DND-41 (cell line): ENCODE measurements at regions not wholly inside any gene's neighbourhood (a gene's known extent, or its start where the extent isn't known, plus 50 kb on each side); places are given as distances from the start of the nearest gene placed in this dataset.
"Not testable (repeated sequence)": the region's sequence is repeated elsewhere in the genome, so short reads cannot be mapped to it uniquely, and the experiment has no call there.

Source experiments
- ATAC-seq: fragments of 200-7000 bp; cut with Tn5 transposase; 3 replicates; pipeline ENCODE4 v1.9.1; 2021; ENCODE audit warnings: low read depth; ENCODE audit not compliant: insufficient read depth
- DNase-seq: peaks from one replicate; pipeline ENCODE4 v3.0.0-alpha.2; 2020
- H2AFZ ChIP-seq: 2 replicates; pipeline ENCODE4 v1.6.0; 2012; ENCODE audit warnings: low read depth, low read length
- H3K27ac ChIP-seq: 2 replicates; pipeline ENCODE4 v1.5.1; 2012; ENCODE audit warnings: low read length, inconsistent platforms
- H3K27me3 ChIP-seq: fragments of 200-600 bp; sonication (generic); 2 replicates; pipeline ENCODE4 v1.6.0; 2012; ENCODE audit warnings: low read length, mild to moderate bottlenecking, inconsistent platforms; ENCODE audit not compliant: insufficient read depth, poor library complexity
- H3K36me3 ChIP-seq: 2 replicates; pipeline ENCODE4 v1.5.1; 2012; ENCODE audit warnings: low read length, inconsistent platforms; ENCODE audit not compliant: insufficient read depth
- H3K4me1 ChIP-seq: 2 replicates; pipeline ENCODE4 v1.5.1; 2012; ENCODE audit warnings: mild to moderate bottlenecking, low read length; ENCODE audit not compliant: insufficient read depth
- H3K4me2 ChIP-seq: 2 replicates; pipeline ENCODE4 v1.6.0; 2012; ENCODE audit warnings: mild to moderate bottlenecking, moderate library complexity, low read length, inconsistent platforms; ENCODE audit not compliant: insufficient read depth
- H3K4me3 ChIP-seq, 2 experiments: fragments of 200-600 bp in 1 of 2; shearing (Covaris generic) in 1 of 2; 2 replicates each; pipeline ENCODE4 v1.5.1; 2012 to 2016; ENCODE audit warnings: inconsistent platforms in 2 of 2, low read length in 2 of 2, mild to moderate bottlenecking in 2 of 2, low read depth in 1 of 2, moderate library complexity in 1 of 2
- H3K79me2 ChIP-seq: 2 replicates; pipeline ENCODE4 v1.6.0; 2012; ENCODE audit warnings: low read length, inconsistent platforms; ENCODE audit not compliant: insufficient read depth
- H3K9ac ChIP-seq: 2 replicates; pipeline ENCODE4 v1.6.0; 2012; ENCODE audit warnings: low read depth, mild to moderate bottlenecking, inconsistent platforms, low read length, moderate library complexity
- H3K9me3 ChIP-seq: 2 replicates; pipeline ENCODE4 v1.5.1; 2012; ENCODE audit warnings: low read length, moderate library complexity, mild to moderate bottlenecking, inconsistent platforms; ENCODE audit not compliant: insufficient read depth, severe bottlenecking
- H4K20me1 ChIP-seq: 2 replicates; pipeline ENCODE4 v1.6.0; 2012; ENCODE audit warnings: low read length; ENCODE audit not compliant: insufficient read depth
- CTCF ChIP-seq: IDR thresholded peaks from 2 replicates; pipeline ENCODE4 v1.5.1; 2012; ENCODE audit warnings: borderline replicate concordance, low read length, moderate library complexity, mild to moderate bottlenecking; ENCODE audit not compliant: poor library complexity, severe bottlenecking; ENCODE audit errors: extremely low read depth
- EZH2 ChIP-seq: IDR thresholded peaks from 3 replicates; pipeline ENCODE4 v1.6.1; 2012; ENCODE audit warnings: borderline replicate concordance, low read depth, mild to moderate bottlenecking, moderate library complexity, low read length, inconsistent platforms; ENCODE audit not compliant: severe bottlenecking

DNA sequence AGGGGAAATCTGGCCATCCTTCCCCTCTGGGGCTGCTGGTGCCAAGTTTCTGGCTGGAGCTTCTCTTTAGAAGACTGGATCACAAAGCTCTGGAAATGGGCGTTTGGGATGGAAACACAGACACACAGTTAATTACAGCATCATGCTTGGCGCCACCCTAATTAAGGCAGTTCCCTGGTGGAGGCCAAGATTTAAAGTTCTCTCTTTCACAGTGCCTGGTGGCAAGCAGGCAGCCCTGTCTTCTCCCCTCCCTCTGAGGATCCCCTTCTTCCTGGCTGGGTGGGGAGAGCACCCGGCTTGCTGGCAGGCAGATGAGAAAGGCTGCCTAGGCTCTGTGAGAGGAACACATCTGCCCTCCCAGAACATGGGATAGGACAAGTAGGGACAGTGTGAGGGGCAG lies 59.0 kb upstream of the NKD1 start:
- TF ChIP-seq CTCF (no peak), EZH2 (no peak)
- DNase-seq (no peak), ATAC-seq (no peak)
- Histone ChIP-seq H3K9me3 (no peaks in the 10 kb centered on the region), H2AFZ (no peak overlapping the region), H3K79me2 (no peaks in the 10 kb centered on the region), H3K9ac (no peak overlapping the region), H3K4me2 (no peak overlapping the region), H3K27ac (no peak overlapping the region), H3K36me3 (no peaks in the 10 kb centered on the region), H3K4me3 (no peak overlapping the region), H3K27me3 (peaks cover 2% of the 10 kb centered on the region), H4K20me1 (no peaks in the 10 kb centered on the region), H3K4me1 (no peaks in the 10 kb centered on the region)

DNA sequence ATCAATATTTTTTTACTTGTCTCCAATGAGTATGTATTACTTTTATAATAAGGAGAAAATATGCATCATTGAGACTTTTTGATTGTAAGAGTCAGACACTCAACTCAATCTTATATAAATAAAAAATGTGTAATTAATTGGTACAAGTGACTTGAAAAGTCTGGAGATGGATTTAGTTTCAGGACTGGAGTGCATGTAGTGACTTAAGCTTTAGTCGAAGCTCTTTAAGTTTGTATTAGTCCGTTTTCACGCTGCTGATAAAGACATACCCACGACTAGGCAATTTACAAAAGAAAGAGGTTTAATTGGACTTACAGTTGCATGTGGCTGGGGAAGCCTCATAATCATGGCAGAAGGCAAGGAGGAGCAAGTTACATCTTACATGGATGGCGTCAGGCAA lies 60.7 kb upstream of the NKD1 start:
- no peaks in the 10 kb centered on the region for H4K20me1 ChIP-seq
- peaks cover 2% of the 10 kb centered on the region for H3K27me3 ChIP-seq
- H3K4me2 ChIP-seq: no peak overlapping the region
- no peak overlapping the region for H2AFZ ChIP-seq
- H3K36me3 ChIP-seq: no peaks in the 10 kb centered on the region
- H3K4me3 ChIP-seq: no peak overlapping the region
- DNase-seq: no peak
- no peaks in the 10 kb centered on the region for H3K9me3 ChIP-seq
- no peaks in the 10 kb centered on the region for H3K4me1 ChIP-seq
- H3K79me2 ChIP-seq: no peaks in the 10 kb centered on the region
- no peak for ATAC-seq
- no peak overlapping the region for H3K9ac ChIP-seq
- TF ChIP-seq CTCF: no peak
- no peak for TF ChIP-seq EZH2
- H3K27ac ChIP-seq: no peak overlapping the region

DNA sequence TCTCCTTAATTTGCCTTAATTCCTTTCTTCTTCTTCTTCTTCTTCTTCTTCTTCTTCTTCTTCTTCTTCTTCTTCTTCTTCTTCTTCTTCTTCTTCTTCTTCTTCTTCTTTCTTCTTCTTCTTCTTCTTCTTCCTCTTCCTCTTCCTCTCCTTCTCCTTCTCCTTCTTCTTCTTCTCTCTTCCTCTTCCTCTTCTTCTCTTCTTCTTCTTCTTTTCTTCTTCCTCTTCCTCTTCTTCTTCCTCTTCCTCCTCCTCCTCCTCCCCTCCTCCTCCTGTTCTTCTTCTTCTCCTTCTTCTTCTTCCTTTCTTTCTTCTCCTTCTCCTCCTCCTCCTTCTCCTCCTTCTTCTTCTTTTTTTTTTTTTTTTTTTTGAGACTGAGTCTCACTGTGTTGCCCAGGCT lies 62.0 kb upstream of the NKD1 start:
- not testable (repeated sequence) for H3K9ac ChIP-seq, H3K4me1 ChIP-seq, H3K27ac ChIP-seq, H3K36me3 ChIP-seq, H3K9me3 ChIP-seq, H3K4me2 ChIP-seq, H3K27me3 ChIP-seq, H2AFZ ChIP-seq, H4K20me1 ChIP-seq, ATAC-seq, H3K79me2 ChIP-seq, H3K4me3 ChIP-seq, DNase-seq

DNA sequence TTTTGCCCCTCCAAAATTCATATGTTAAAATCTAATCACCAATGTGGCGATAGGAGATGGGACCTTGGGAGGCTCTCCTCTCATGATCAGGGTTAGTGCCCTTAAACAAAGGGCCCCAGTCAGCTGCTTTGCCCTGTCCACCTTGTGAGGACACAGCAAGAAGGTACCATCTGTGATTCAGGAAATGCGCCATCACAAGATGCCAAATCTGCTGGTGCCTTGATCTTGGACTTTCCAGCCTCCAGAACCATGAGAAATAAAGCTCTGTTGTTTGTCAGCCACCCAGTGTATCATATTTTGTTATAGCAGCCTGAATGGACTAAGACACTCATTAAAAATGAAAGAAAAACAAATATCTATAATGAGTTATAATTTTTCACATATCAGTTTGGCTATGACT lies 63.0 kb upstream of the NKD1 start:
- Histone ChIP-seq H3K4me1 (no peaks in the 10 kb centered on the region), H3K9me3 (no peaks in the 10 kb centered on the region), H3K27me3 (peaks cover 2% of the 10 kb centered on the region), H3K36me3 (no peaks in the 10 kb centered on the region), H2AFZ (no peak overlapping the region), H3K4me2 (no peak overlapping the region), H3K27ac (no peak overlapping the region), H3K79me2 (no peaks in the 10 kb centered on the region), H3K4me3 (no peak overlapping the region), H3K9ac (no peak overlapping the region), H4K20me1 (no peaks in the 10 kb centered on the region)
- ATAC-seq: no peak
- no peak for DNase-seq
- TF ChIP-seq EZH2 (no peak), CTCF (no peak)
